ENCODE measurements at regions not wholly inside any gene's neighbourhood (a gene's known extent, or its start where the extent isn't known, plus 50 kb on each side); places are given as distances from the start of the nearest gene placed in this dataset.

GRCh38 chr5:111643499-111643898 lies 113.5 kb downstream of the NREP start (continued):
- TF ChIP-seq ATF2 (CRISPR knock-in tag; IDR thresholded peaks at IDR 0.05): 0 out of 2 replicates have a peak, but pooled peaks have one; percentile 18
- TF ChIP-seq FOXP1 (IDR thresholded peaks at IDR 0.05): no peak
- TF ChIP-seq FOXP1 (CRISPR knock-in tag; IDR thresholded peaks at IDR 0.05): peak; percentile 81; the same call in 1 of the 2 replicates
- TF ChIP-seq BCLAF1 (IDR thresholded peaks at IDR 0.05): no peak
- peak; percentile 58; the same call in 1 of the 2 replicates for TF ChIP-seq SKIL (CRISPR knock-in tag; IDR thresholded peaks at IDR 0.05; ENCODE audit: borderline replicate concordance)
- TF ChIP-seq MXD4 (CRISPR knock-in tag; IDR thresholded peaks at IDR 0.05): 0 out of 2 replicates have a peak, but pooled peaks have one; percentile 37
- no peak for TF ChIP-seq ZBTB37 (CRISPR knock-in tag; IDR thresholded peaks at IDR 0.05)
- peak; percentile 85; the same call in 1 of the 2 replicates for TF ChIP-seq MIXL1 (CRISPR knock-in tag; IDR thresholded peaks at IDR 0.05)
- TF ChIP-seq SOX5 (CRISPR knock-in tag; IDR thresholded peaks at IDR 0.05; ENCODE audit: borderline replicate concordance): peak; percentile 83
- TF ChIP-seq ZNF138 (CRISPR knock-in tag; IDR thresholded peaks at IDR 0.05; ENCODE audit: low read depth): no peak
- peak; percentile 45 for TF ChIP-seq CEBPG (CRISPR knock-in tag; IDR thresholded peaks at IDR 0.05)
- peak; percentile 51; the same call in 1 of the 2 replicates for TF ChIP-seq MED1 (CRISPR knock-in tag; IDR thresholded peaks at IDR 0.05)
- TF ChIP-seq ISL2 (CRISPR knock-in tag; IDR thresholded peaks at IDR 0.05): peak; percentile 82
- TF ChIP-seq SOX13 (IDR thresholded peaks at IDR 0.05): peak; percentile 55; the same call in 1 of the 2 replicates
- TF ChIP-seq SOX13 (CRISPR knock-in tag; conservative IDR thresholded peaks at IDR 0.05 in 1 of 2, IDR thresholded peaks at IDR 0.05 in 1 of 2): peak in 1 of 2 experiments; percentile 92; a peak in 2 of 4 replicates
- TF ChIP-seq ZBTB10 (CRISPR knock-in tag; IDR thresholded peaks at IDR 0.05; ENCODE audit: borderline replicate concordance): 0 out of 2 replicates have a peak, but pooled peaks have one; percentile 41
- peak; percentile 80 for TF ChIP-seq HNF4A (CRISPR knock-in tag; IDR thresholded peaks at IDR 0.05)
- TF ChIP-seq ZNF850 (CRISPR knock-in tag; conservative IDR thresholded peaks at IDR 0.05): no peak
- TF ChIP-seq ZNF510 (CRISPR knock-in tag; IDR thresholded peaks at IDR 0.05; ENCODE audit: low read depth): no peak
- no peak for TF ChIP-seq ZSCAN20 (CRISPR knock-in tag; IDR thresholded peaks at IDR 0.05; ENCODE audit: borderline replicate concordance)
- TF ChIP-seq SP5 (CRISPR knock-in tag; IDR thresholded peaks at IDR 0.05; ENCODE audit: borderline replicate concordance, low read depth): no peak
- TF ChIP-seq POGZ (CRISPR knock-in tag; IDR thresholded peaks at IDR 0.05): peak; percentile 41; the same call in 1 of the 2 replicates
